Stimulated activated CD4-positive, alpha-beta T cell treated with anti-CD3 and anti-CD28 coated beads, Interleukin-12 subunit alpha, Interleukin-12 subunit beta, amount 100 ng/mL, for 48 hours (primary cell): ENCODE measurements at regions not wholly inside any gene's neighbourhood (a gene's known extent, or its start where the extent isn't known, plus 50 kb on each side); places are given as distances from the start of the nearest gene placed in this dataset.
"Not testable (repeated sequence)": the region's sequence is repeated elsewhere in the genome, so short reads cannot be mapped to it uniquely, and the experiment has no call there.

Experiments
- DNase-seq, 3 donors: peaks; one replicate each; pipeline ENCODE4 v3.0.0-alpha.2; 2020; ENCODE audit warnings: low read depth in 2 of 3, low spot score in 1 of 3

GRCh38 chr10:32217216-32217615 lies 129.7 kb downstream of the EPC1 start:
- DNase-seq = no peak

DNA sequence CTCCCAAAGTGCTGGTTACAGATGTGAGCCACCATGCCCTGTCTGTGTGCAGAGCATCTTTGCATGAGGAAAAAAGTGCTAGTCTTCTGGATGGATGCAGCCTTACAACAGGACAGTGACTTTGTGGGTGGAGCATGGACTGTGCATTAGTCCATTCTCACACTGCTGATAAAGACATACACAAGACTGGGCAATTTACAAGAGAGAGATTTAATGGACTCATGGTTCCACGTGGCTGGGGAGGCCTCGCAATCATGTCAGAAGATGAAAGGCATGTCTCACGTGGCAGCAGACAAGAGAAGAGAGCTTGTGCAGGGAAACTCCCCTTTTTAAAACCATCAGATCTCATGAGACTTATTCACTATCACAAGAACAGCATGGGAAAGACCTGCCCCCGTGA lies 133.1 kb downstream of the EPC1 start:
- not testable (repeated sequence) for DNase-seq

- DNase-seq = no peak
Measured at GRCh38 chr10:32211046-32211363, 136.0 kb downstream of the EPC1 start.

- DNase-seq = peak in 1 of 3 donors; percentile 8
Measured at GRCh38 chr10:32210306-32211045, 136.5 kb downstream of the EPC1 start.

DNA sequence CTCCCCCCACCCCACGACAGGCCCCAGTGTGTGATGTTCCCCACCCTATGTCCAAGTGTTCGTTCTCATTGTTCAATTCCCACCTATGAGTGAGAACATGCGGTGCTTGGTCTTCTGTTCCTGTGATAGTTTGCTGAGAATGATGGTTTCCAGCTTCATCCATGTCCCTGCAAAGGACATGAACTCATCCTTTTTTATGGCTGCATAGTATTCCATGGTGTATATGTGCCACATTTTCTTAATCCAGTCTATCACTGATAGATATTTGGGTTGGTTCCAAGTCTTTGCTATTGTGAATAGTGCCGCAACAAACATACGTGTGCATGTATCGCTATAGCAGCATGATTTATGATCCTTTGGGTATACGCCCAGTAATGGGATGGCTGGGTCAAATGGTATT lies 139.0 kb downstream of the EPC1 start:
- not testable (repeated sequence) for DNase-seq

GRCh38 chr10:32207544-32207943 lies 139.4 kb downstream of the EPC1 start:
- peak; percentile 35 to 43 (median 42) for DNase-seq

GRCh38 chr10:32205670-32206069 lies 141.3 kb downstream of the EPC1 start:
- DNase-seq = no peak

DNA sequence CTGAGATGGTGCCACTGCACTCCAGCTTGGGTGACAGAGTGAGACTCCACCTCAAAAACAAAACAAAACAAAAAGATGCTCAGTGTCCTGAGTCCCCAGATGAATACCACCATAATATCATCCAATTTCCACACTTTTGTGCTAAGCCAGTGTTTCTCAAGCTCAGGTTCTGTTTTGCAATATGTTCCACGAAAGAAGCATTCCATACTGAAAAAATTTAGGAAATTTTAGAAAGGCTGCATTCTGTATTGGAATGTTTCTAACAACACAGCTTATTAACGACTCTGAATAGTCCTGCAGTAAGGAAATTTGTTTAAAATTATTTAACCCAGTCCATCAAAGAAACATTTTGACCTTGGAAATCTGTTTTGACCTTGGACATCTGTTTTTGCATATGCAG lies 142.4 kb downstream of the EPC1 start:
- DNase-seq = no peak

GRCh38 chr10:32199714-32200394 lies 143.6 kb upstream of the KIF5B start:
- DNase-seq = no peak

DNA sequence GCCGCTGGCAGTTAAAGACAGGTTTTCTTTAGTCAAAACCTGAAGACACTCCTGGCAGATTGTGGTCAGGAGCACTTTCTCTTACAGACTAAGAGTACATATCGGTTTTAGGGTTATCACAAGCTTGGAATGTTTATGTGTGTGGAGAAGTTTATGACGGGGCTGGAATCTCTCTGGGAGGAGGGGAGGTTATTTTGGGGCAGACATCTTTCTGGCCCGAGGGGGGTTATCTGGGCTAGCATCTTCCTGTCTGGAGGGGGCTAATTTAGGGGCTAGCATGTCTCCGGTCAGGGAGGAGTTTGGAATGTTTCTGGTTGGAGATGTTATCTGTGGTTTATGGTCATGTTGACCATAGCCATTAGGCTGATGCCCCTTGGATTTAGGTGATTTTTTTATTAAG lies 141.2 kb upstream of the KIF5B start:
- no peak for DNase-seq

DNA sequence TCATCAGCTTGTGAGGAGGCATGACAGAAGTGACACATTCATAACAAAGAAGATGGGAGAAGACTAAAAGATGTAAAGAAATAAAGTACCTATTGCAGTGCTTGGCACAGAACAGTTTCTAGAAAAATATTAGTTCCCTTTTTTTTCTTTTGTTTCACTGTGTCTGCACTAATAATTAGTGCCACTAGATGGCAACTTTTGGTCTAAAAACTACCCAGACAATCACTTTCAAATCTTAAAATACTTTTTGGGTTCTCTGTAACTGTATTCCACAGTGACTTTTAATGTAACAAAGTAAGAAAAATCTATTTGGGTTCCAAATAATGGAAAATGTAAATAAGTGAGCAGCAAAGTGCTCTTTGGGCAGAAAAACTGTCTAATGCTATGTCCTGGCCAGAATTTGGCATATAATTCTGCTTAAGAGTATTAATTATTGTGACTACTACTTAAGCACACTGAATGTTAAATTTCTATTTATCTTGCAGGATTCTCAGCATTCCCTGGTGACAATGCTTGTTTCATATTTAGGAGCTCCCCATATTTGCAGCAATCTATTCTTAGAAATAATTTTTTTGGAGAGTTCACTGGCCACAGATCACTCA lies 134.8 kb upstream of the KIF5B start:
- DNase-seq = peak in 1 of 3 donors; percentile 29

- DNase-seq = no peak
Measured at GRCh38 chr10:32189400-32190084, 133.3 kb upstream of the KIF5B start.

- DNase-seq = not testable (repeated sequence)
Measured at GRCh38 chr10:32188601-32189000, 132.4 kb upstream of the KIF5B start.

DNA sequence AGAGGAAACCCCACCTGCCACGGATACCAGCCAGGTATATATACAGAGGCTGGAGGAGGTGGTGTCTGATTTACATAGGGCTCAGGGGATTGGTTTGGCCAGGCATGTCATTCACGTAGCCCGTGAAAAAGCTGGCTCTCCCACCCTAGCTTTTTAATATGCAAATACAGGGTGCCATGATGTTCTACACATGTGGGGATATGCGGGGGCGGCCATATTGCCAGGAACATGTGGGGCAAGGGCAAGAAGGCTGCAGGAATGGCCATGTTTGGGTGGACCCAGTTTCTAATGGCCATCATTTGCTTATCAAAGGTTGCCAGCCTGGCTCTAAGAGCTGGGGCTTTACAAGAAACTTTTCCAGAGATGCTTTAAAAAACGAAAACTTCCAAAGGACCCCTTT lies 131.5 kb upstream of the KIF5B start:
- DNase-seq = no peak

- DNase-seq = not testable (repeated sequence)
Measured at GRCh38 chr10:32183652-32184051, 127.4 kb upstream of the KIF5B start.

DNA sequence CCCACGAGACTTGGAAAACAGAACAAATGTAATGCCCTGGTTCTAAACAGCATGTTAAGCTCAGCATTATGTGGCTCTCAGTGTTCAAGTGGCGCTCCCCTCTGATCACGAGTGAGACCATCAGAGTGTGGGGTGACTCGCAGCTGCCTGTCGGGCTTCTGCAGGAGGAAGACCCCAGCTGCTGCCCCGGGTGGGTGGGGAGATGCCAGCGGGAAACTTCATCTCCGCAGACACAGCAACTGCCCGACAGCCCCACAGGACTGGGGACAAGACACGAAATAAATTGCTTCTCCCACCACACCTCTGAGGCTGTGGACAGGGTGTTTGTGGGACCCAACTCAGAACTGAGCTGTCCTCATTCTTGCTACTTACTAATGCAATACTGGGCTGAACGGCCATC lies 126.3 kb upstream of the KIF5B start:
- DNase-seq = no peak

GRCh38 chr10:32180390-32181280 lies 124.4 kb upstream of the KIF5B start:
- no peak for DNase-seq

- DNase-seq = no peak
Measured at GRCh38 chr10:32179836-32180235, 123.6 kb upstream of the KIF5B start.

DNA sequence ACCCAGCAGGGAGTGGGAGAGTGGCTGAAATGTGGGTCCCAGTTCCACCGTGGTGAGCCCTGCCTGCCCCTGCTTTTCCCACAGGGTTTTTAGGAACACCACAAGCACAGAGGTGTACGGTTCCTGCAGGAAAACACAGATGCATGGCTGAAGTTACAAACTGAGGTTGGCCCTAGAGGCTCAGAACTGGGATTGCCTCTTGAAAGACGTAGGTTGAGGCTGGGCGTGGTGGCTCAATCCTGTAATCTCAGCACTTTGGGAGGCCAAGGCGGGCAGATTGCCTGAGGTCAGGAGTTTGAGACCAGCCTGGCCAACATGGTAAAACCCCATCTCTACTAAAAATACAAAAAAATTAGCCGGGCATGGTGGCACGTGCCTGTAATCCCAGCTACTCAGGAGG lies 121.4 kb upstream of the KIF5B start:
- DNase-seq = not testable (repeated sequence)

DNA sequence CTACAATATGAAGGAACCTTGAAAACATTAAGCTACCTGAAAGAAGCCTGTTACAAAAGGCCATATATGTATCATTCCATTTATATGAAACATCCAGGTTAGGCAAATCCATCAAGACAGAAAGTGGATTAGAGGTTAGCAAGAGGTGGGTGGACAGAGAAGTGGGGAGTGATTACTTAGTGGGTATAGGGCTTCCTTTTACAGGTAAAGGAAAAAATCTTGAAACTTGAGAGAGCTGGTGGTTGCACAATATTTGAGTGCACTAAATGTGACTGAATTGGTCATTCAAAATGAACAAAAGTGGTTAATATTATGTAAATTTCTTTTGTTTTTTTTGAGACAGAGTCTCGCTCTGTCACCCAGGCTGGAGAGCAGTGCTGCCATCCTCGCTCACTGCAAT lies 119.4 kb upstream of the KIF5B start:
- no peak for DNase-seq

GRCh38 chr10:32174349-32174893 lies 118.2 kb upstream of the KIF5B start:
- DNase-seq = no peak
